Mammary epithelial cell (primary cell): ENCODE measurements at regions not wholly inside any gene's neighbourhood (a gene's known extent, or its start where the extent isn't known, plus 50 kb on each side); places are given as distances from the start of the nearest gene placed in this dataset.

Experiments used
- CTCF ChIP-seq, 2 donors: IDR thresholded peaks in 1 of 2; conservative IDR thresholded peaks in 1 of 2; 2 replicates each; pipeline ENCODE4 v1.5.1; 2011 to 2012; ENCODE audit warnings: inconsistent platforms in 2 of 2, low read length in 2 of 2, mild to moderate bottlenecking in 2 of 2, control low read depth in 1 of 2, low read depth in 1 of 2; ENCODE audit not compliant: insufficient read depth in 1 of 2; ENCODE audit errors: extremely low read depth in 1 of 2
- EZH2 ChIP-seq: IDR thresholded peaks from 2 replicates; pipeline ENCODE4 v1.6.1; 2012; ENCODE audit warnings: low read length, inconsistent platforms, borderline replicate concordance

- TF ChIP-seq CTCF (conservative IDR thresholded peaks at IDR 0.05 in 1 of 2, IDR thresholded peaks at IDR 0.05 in 1 of 2; ENCODE audit: extremely low read depth in 1 of 2, insufficient read depth in 1 of 2, low read depth in 1 of 2, low read length in 2 of 2) = no peak
- TF ChIP-seq EZH2 = no peak
Observed at GRCh38 chr10:34033078-34033477, 698.6 kb upstream of the NRP1 start.
